Liver (tissue), 3 donors: ENCODE measurements at regions not wholly inside any gene's neighbourhood (a gene's known extent, or its start where the extent isn't known, plus 50 kb on each side); places are given as distances from the start of the nearest gene placed in this dataset.

Experiments used
- GABPA ChIP-seq, 2 donors: IDR thresholded peaks in 1 of 2; conservative IDR thresholded peaks in 1 of 2; 2 replicates each; pipeline ENCODE4 v1.6.1; 2016; ENCODE audit warnings: antibody characterized with exemption in 2 of 2, mild to moderate bottlenecking in 1 of 2, moderate library complexity in 1 of 2
- HNF4A ChIP-seq, 2 donors: conservative IDR thresholded peaks; 2 replicates each; pipeline ENCODE4 v1.6.1; 2016; ENCODE audit warnings: antibody characterized with exemption in 2 of 2, mild to moderate bottlenecking in 2 of 2
- JUND ChIP-seq, 2 donors: IDR thresholded peaks; 2 replicates each; pipeline ENCODE4 v1.6.1; 2016; ENCODE audit warnings: antibody characterized with exemption in 2 of 2
- RAD21 ChIP-seq, 2 donors: IDR thresholded peaks; 2 replicates each; pipeline ENCODE4 v1.6.1; 2016; ENCODE audit warnings: antibody characterized with exemption in 2 of 2, mild to moderate bottlenecking in 2 of 2
- RXRA ChIP-seq, 2 donors: IDR thresholded peaks; 2 replicates each; pipeline ENCODE4 v1.6.1; 2017 to 2018; ENCODE audit warnings: antibody characterized with exemption in 2 of 2, mild to moderate bottlenecking in 1 of 2
- TAF1 ChIP-seq: conservative IDR thresholded peaks from 2 replicates; pipeline ENCODE4 v1.6.1; 2016; ENCODE audit warnings: antibody characterized with exemption, mild to moderate bottlenecking
- YY1 ChIP-seq: IDR thresholded peaks from 2 replicates; pipeline ENCODE4 v1.6.1; 2016; ENCODE audit warnings: antibody characterized with exemption, mild to moderate bottlenecking
- TF ChIP-seq, protein P1 (sequence below): fragments of 150-350 bp; IDR thresholded peaks from 2 replicates; pipeline ENCODE4 v1.5.1; 2017; ENCODE audit warnings: improper control_type of control experiment, low read depth, low read length; ENCODE audit not compliant: missing input control
- TF ChIP-seq, protein P2 (sequence below): IDR thresholded peaks from 2 replicates; pipeline ENCODE4 v1.6.1; 2016; ENCODE audit warnings: antibody characterized with exemption, mild to moderate bottlenecking
- TF ChIP-seq, protein P3 (sequence below): IDR thresholded peaks from 2 replicates; pipeline ENCODE4 v1.6.1; 2016; ENCODE audit warnings: antibody characterized with exemption
- TF ChIP-seq, protein P4 (sequence below): IDR thresholded peaks from 2 replicates; pipeline ENCODE4 v1.6.1; 2016; ENCODE audit warnings: antibody characterized with exemption
- donor health status: healthy.
- donor health status: healthy.

DNA sequence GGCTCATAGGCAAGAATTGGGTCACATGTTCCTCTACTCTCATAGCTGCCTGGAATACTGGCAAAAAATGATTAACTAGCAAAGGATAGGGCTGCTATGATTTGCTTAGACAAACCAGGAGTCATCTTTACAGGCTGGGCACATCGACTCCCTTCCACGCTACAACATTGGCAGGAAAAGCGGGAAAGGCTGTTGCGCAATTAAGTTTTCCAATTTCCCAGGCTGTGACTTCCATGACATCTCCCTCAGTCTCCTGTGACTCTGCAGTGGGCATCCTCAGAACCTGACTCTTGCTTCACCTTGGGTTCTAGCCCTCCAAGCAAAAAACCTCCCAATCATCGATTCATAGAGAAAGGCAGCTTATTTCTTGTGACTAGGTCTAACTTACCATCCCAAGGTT is 184.5 kb upstream of the E2F7 start:
- TF ChIP-seq, protein P1, sequence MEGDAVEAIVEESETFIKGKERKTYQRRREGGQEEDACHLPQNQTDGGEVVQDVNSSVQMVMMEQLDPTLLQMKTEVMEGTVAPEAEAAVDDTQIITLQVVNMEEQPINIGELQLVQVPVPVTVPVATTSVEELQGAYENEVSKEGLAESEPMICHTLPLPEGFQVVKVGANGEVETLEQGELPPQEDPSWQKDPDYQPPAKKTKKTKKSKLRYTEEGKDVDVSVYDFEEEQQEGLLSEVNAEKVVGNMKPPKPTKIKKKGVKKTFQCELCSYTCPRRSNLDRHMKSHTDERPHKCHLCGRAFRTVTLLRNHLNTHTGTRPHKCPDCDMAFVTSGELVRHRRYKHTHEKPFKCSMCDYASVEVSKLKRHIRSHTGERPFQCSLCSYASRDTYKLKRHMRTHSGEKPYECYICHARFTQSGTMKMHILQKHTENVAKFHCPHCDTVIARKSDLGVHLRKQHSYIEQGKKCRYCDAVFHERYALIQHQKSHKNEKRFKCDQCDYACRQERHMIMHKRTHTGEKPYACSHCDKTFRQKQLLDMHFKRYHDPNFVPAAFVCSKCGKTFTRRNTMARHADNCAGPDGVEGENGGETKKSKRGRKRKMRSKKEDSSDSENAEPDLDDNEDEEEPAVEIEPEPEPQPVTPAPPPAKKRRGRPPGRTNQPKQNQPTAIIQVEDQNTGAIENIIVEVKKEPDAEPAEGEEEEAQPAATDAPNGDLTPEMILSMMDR = no peak
- TF ChIP-seq GABPA (IDR thresholded peaks at IDR 0.05 in 1 of 2, conservative IDR thresholded peaks at IDR 0.05 in 1 of 2) = no peak
- TF ChIP-seq YY1 = no peak
- TF ChIP-seq, protein P2, sequence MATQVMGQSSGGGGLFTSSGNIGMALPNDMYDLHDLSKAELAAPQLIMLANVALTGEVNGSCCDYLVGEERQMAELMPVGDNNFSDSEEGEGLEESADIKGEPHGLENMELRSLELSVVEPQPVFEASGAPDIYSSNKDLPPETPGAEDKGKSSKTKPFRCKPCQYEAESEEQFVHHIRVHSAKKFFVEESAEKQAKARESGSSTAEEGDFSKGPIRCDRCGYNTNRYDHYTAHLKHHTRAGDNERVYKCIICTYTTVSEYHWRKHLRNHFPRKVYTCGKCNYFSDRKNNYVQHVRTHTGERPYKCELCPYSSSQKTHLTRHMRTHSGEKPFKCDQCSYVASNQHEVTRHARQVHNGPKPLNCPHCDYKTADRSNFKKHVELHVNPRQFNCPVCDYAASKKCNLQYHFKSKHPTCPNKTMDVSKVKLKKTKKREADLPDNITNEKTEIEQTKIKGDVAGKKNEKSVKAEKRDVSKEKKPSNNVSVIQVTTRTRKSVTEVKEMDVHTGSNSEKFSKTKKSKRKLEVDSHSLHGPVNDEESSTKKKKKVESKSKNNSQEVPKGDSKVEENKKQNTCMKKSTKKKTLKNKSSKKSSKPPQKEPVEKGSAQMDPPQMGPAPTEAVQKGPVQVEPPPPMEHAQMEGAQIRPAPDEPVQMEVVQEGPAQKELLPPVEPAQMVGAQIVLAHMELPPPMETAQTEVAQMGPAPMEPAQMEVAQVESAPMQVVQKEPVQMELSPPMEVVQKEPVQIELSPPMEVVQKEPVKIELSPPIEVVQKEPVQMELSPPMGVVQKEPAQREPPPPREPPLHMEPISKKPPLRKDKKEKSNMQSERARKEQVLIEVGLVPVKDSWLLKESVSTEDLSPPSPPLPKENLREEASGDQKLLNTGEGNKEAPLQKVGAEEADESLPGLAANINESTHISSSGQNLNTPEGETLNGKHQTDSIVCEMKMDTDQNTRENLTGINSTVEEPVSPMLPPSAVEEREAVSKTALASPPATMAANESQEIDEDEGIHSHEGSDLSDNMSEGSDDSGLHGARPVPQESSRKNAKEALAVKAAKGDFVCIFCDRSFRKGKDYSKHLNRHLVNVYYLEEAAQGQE = no peak
- TF ChIP-seq JUND (IDR thresholded peaks at IDR 0.05) = no peak
- no peak for TF ChIP-seq RXRA (IDR thresholded peaks at IDR 0.05)
- no peak for TF ChIP-seq RAD21 (IDR thresholded peaks at IDR 0.05)
- TF ChIP-seq TAF1 = no peak
- TF ChIP-seq HNF4A (conservative IDR thresholded peaks at IDR 0.05) = no peak
- TF ChIP-seq, protein P3, sequence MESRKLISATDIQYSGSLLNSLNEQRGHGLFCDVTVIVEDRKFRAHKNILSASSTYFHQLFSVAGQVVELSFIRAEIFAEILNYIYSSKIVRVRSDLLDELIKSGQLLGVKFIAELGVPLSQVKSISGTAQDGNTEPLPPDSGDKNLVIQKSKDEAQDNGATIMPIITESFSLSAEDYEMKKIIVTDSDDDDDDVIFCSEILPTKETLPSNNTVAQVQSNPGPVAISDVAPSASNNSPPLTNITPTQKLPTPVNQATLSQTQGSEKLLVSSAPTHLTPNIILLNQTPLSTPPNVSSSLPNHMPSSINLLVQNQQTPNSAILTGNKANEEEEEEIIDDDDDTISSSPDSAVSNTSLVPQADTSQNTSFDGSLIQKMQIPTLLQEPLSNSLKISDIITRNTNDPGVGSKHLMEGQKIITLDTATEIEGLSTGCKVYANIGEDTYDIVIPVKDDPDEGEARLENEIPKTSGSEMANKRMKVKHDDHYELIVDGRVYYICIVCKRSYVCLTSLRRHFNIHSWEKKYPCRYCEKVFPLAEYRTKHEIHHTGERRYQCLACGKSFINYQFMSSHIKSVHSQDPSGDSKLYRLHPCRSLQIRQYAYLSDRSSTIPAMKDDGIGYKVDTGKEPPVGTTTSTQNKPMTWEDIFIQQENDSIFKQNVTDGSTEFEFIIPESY = no peak
- TF ChIP-seq, protein P4, sequence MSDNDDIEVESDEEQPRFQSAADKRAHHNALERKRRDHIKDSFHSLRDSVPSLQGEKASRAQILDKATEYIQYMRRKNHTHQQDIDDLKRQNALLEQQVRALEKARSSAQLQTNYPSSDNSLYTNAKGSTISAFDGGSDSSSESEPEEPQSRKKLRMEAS = no peak
